MCF 10A (cell line): ENCODE measurements at regions not wholly inside any gene's neighbourhood (a gene's known extent, or its start where the extent isn't known, plus 50 kb on each side); places are given as distances from the start of the nearest gene placed in this dataset.

Experiments
- BruUV-seq: library from RNA; stranded (reverse); fragments of 400-500 nt; replicated peaks from 2 replicates; lab custom pipeline; 2021; lab: Mats Ljungman, UMichigan
- CTCF ChIA-PET: fragments of 300-600 bp; sonication (Branson Sonifier 250); formaldehyde crosslinking; extraction: SDS; loops from one replicate; lab custom pipeline; 2021; ENCODE audit warnings: antibody characterized with exemption, inconsistent platforms; lab: Yijun Ruan, JAX
- POLR2A ChIA-PET: fragments of 300-600, 350-650 bp; sonication (Branson Sonifier 250); formaldehyde crosslinking; extraction: SDS; loops from one replicate; lab custom pipeline; 2020; ENCODE audit warnings: antibody characterized with exemption, inconsistent platforms; lab: Yijun Ruan, JAX
- DNase-seq: peaks from one replicate; pipeline ENCODE4 v3.0.0-alpha.2; 2018; ENCODE audit not compliant: unreplicated experiment
- H3K27ac Mint-ChIP-seq: one replicate; pipeline ENCODE4 v1.8.0; 2022; ENCODE audit warnings: mild to moderate bottlenecking, low read depth, mixed read lengths; ENCODE audit not compliant: unreplicated experiment
- H3K27me3 Mint-ChIP-seq: one replicate; pipeline ENCODE4 v1.8.0; 2022; ENCODE audit warnings: mixed read lengths; ENCODE audit not compliant: insufficient read depth, unreplicated experiment
- H3K36me3 Mint-ChIP-seq: one replicate; pipeline ENCODE4 v1.8.0; 2022; ENCODE audit warnings: mild to moderate bottlenecking, moderate library complexity, mixed read lengths; ENCODE audit not compliant: insufficient read depth, unreplicated experiment
- H3K4me1 Mint-ChIP-seq: one replicate; pipeline ENCODE4 v1.8.0; 2022; ENCODE audit warnings: mixed read lengths; ENCODE audit not compliant: insufficient read depth, unreplicated experiment
- H3K4me3 Mint-ChIP-seq: one replicate; pipeline ENCODE4 v1.8.0; 2022; ENCODE audit warnings: mild to moderate bottlenecking, moderate library complexity, mixed read lengths; ENCODE audit not compliant: unreplicated experiment
- H3K9me3 Mint-ChIP-seq: one replicate; pipeline ENCODE4 v1.8.0; 2022; ENCODE audit warnings: mixed read lengths; ENCODE audit not compliant: unreplicated experiment
- CTCF ChIP-seq: fragments of 200-600 bp; IDR thresholded peaks from one replicate; pipeline ENCODE4 v1.8.0; 2022; ENCODE audit warnings: antibody characterized with exemption, mild to moderate bottlenecking; ENCODE audit not compliant: unreplicated experiment
- intact Hi-C: fragments of 100-400 bp; cut with micrococcal nuclease; formaldehyde crosslinking; loops from 2 replicates; pipeline ENCODE4 v1.14.1; 2022

GRCh38 chr11:19398273-19398672 lies 157.5 kb upstream of the E2F8 start:
- Mint-ChIP-seq H3K4me1 (no peaks in the 10 kb centered on the region), H3K27ac (no peak overlapping the region), H3K9me3 (no peaks in the 10 kb centered on the region), H3K27me3 (no peaks in the 10 kb centered on the region), H3K4me3 (no peak overlapping the region), H3K36me3 (no peaks in the 10 kb centered on the region)
- no peak for DNase-seq
- no peak for TF ChIP-seq CTCF
- no TSS peak for BruUV-seq
- CTCF ChIA-PET = no interaction called here
- POLR2A ChIA-PET = interaction anchor here (0.8 to 1.7 kb wide), 2 partner anchors 13 to 15 kb away, joined by 4 read pairs; no protein-coding TSS in a partner anchor
- intact Hi-C loops = no loop called here

- Mint-ChIP-seq H3K36me3 (no peaks in the 10 kb centered on the region), H3K4me1 (no peaks in the 10 kb centered on the region), H3K27me3 (no peaks in the 10 kb centered on the region), H3K9me3 (peaks cover 7% of the 10 kb centered on the region), H3K27ac (no peak overlapping the region), H3K4me3 (no peak overlapping the region)
- ChIA-PET CTCF (interaction anchor here (0.9 kb wide), 1 partner anchor 158 kb away, joined by 3 read pairs; no protein-coding TSS in a partner anchor), POLR2A (no interaction called here)
- BruUV-seq = no TSS peak
- TF ChIP-seq CTCF = no peak
- intact Hi-C loops = no loop called here
- no peak for DNase-seq
These were observed 154.3 kb upstream of the E2F8 start for GRCh38 chr11:19395050-19395449.

- BruUV-seq = no TSS peak
- Mint-ChIP-seq H3K36me3 (no peaks in the 10 kb centered on the region), H3K27me3 (no peaks in the 10 kb centered on the region), H3K4me3 (no peak overlapping the region), H3K27ac (no peak overlapping the region), H3K9me3 (peaks cover 7% of the 10 kb centered on the region), H3K4me1 (no peaks in the 10 kb centered on the region)
- CTCF ChIA-PET = interaction anchor here (0.9 kb wide), 1 partner anchor 159 kb away, joined by 3 read pairs; no protein-coding TSS in a partner anchor
- no peak for DNase-seq
- no peak for TF ChIP-seq CTCF
- POLR2A ChIA-PET = no interaction called here
- intact Hi-C loops = no loop called here
These were observed 153.8 kb upstream of the E2F8 start for GRCh38 chr11:19394525-19395016.

- Mint-ChIP-seq H3K4me1 (no peaks in the 10 kb centered on the region), H3K4me3 (no peak overlapping the region), H3K27me3 (peaks cover 5% of the 10 kb centered on the region), H3K9me3 (peaks cover 7% of the 10 kb centered on the region), H3K36me3 (no peaks in the 10 kb centered on the region), H3K27ac (no peak overlapping the region)
- DNase-seq = peak; percentile 14
- CTCF ChIA-PET = no interaction called here
- intact Hi-C loops = no loop called here
- POLR2A ChIA-PET = no interaction called here
- TF ChIP-seq CTCF = no peak
- no TSS peak for BruUV-seq
These were observed 153.2 kb upstream of the E2F8 start for GRCh38 chr11:19393941-19394340.
